GM12874 (cell line): ENCODE measurements at regions not wholly inside any gene's neighbourhood (a gene's known extent, or its start where the extent isn't known, plus 50 kb on each side); places are given as distances from the start of the nearest gene placed in this dataset.

Source experiments
- TF ChIP-seq, protein P1 (sequence below): IDR thresholded peaks from 2 replicates; pipeline ENCODE4 v1.5.1; 2011; ENCODE audit warnings: low read depth, mild to moderate bottlenecking, control low read depth, low read length, moderate library complexity; ENCODE audit not compliant: insufficient read depth

DNA sequence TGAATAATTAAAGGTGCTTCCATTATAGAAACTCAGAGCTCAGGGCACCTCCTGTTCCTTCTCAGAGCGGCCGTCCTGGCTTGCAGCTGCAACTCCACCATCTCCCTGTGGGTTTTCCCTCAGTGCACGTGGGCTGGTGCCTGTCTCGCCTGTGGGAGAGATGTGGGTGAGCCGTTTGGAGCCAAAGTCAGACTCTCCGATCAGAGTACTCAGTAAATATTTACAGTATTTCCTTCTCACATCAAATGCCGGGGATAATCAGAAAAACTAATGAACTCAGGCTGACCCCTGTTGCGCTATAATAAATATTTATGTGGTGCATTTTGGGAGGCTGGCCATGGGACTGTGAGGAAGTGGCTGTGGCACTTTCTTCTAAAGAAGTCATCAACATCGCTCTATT, 155.8 kb upstream of the HABP2 start:
- TF ChIP-seq, protein P1, sequence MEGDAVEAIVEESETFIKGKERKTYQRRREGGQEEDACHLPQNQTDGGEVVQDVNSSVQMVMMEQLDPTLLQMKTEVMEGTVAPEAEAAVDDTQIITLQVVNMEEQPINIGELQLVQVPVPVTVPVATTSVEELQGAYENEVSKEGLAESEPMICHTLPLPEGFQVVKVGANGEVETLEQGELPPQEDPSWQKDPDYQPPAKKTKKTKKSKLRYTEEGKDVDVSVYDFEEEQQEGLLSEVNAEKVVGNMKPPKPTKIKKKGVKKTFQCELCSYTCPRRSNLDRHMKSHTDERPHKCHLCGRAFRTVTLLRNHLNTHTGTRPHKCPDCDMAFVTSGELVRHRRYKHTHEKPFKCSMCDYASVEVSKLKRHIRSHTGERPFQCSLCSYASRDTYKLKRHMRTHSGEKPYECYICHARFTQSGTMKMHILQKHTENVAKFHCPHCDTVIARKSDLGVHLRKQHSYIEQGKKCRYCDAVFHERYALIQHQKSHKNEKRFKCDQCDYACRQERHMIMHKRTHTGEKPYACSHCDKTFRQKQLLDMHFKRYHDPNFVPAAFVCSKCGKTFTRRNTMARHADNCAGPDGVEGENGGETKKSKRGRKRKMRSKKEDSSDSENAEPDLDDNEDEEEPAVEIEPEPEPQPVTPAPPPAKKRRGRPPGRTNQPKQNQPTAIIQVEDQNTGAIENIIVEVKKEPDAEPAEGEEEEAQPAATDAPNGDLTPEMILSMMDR = no peak

DNA sequence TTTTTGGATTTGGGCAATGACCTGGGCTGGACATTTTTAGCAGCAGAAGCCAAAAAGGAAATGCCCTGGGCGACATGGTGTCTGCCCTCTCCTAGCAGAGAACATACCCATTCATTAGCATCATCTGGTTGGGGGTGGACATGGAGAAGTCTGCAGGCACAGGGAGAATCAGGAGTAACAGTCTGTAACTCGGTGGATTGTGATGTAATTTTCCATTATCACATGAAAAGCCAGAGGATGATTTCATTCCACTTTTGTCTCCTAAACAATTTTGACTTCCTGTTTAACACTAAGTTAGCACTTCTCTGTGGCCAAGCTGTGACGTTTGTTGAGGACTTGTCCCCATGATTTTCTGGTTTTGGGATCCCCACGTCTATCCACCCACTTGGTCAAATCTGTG, 153.8 kb upstream of the HABP2 start:
- TF ChIP-seq, protein P1 = no peak

DNA sequence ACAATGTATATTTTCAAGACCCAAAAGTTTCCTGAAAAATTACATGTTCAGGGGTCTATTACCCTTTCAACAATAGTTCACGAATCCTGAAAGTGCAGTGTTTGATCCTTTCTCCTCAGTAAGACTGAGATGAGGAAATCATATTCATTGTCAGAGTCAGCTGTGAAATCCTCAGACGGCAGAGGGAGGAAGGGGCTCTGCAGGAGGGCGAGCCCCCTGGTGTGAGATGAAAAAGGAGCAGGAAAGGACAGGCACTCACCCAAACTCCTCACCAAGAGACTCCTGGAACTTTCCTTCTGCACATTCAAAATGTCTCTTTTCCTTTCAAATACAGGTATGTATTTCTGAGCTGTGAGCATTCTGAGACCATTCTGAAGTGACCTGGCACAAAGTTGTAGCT, 150.3 kb upstream of the HABP2 start:
- TF ChIP-seq, protein P1 = no peak

DNA sequence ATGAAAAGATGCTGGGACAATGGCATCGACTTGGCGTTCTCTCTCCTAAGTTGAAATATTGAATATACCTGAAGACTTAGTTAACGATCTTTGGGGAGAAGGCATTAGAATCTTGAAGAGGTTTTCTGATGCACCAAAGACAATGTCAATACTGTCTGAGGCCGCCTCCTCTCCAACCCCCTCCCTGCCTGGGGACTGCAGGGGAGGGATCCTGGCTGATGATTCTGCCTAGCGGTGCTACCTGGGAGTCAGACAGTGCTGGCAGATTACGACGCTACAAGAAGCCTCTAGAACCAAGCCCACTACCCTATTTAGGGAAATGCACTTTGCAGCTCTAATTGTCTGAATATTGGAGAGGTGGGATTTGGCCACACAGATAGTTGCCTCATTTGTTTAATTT, 145.6 kb upstream of the HABP2 start:
- TF ChIP-seq, protein P1 = no peak

DNA sequence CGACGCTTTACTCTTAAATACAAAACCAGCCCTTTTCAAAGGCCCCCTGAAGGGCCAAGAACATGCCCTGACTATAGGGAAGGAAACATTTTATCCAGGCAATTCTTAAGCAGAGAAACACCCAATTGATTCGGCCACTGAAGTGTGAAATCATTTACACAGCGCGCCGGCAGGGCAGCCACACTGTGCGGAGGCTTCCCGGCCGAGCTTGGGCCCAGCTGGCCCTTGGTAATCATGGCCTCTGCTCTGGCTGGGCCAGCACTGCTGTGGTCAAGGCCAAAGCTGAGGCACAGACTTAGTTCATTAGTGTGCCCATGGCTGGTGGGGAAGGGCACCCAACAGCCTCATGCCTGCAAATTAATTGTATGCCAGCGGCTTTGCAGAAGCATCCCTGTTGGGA, 143.7 kb upstream of the HABP2 start:
- TF ChIP-seq, protein P1 = no peak

DNA sequence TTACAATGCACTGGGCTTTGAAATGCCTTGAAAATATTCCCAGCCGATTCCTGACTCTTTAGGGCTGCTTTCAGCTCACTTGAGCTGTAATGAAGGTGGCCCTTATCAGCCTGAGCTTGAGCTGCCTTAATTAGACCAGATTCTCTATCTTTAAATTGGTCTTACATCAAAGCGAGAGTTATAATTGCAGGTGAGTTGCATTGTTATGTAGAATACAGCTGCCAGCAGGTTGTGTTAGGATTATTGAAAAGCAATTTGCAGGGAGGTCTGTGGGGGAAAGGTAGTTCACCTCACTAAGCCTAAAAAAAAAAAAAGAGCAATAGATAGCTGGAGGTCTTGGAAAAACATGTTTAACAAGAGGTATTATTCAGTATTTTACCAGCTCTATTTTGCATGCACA, 142.2 kb upstream of the HABP2 start:
- TF ChIP-seq, protein P1 = no peak

DNA sequence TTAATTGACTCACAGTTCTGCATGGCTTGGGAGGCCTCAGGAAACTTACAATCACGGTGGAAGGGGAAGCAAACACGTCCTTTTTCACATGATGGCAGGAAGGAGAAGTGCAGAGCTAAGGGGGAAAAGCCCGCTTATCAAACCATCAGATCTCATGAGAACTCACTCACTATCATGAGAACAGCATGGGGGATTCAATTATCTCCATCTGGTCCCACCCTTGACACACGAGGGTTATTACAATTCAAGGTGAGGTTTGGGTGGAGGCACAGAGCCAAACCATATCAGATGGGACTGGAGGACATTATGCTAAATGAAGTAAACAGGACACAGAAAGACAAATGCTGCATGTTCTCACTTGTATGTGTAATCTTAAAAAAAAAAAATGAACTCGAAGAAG, 141.4 kb upstream of the HABP2 start:
- TF ChIP-seq, protein P1 = no peak

DNA sequence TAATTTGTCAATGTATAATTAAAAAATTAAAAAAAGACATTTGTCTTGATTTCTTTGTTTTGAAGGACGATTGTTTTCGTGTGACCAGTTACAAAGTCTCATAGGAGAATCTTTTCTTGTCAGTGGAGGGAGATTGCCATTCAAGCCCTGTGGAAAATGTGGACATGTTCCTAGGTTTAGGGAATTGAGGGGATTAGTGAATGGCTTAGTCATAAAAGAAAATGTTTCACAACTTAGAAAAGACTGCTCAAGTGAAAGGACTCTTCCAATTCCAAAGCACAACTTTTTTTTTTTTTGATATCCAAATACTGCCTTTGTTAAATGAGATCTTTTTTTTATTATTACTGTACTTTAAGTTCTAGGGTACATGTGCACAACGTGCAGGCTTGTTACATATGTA, 140.7 kb upstream of the HABP2 start:
- TF ChIP-seq, protein P1 = no peak
